Stimulated activated CD4-positive, alpha-beta T cell treated with anti-CD3 and anti-CD28 coated beads, Interleukin-1b, Interleukin-23, amount 100 ng/mL, for 4 hours (primary cell): ENCODE measurements at regions not wholly inside any gene's neighbourhood (a gene's known extent, or its start where the extent isn't known, plus 50 kb on each side); places are given as distances from the start of the nearest gene placed in this dataset.
"Not testable (repeated sequence)": the region's sequence is repeated elsewhere in the genome, so short reads cannot be mapped to it uniquely, and the experiment has no call there.

ENCODE experiments used
- DNase-seq, 2 donors: peaks; one replicate each; pipeline ENCODE4 v3.0.0-alpha.2; 2020; ENCODE audit warnings: low read depth in 2 of 2

- DNase-seq: no peak
Measured at GRCh38 chr9:19937121-19937520, 148.3 kb upstream of the SLC24A2 start.

GRCh38 chr9:19936598-19936997 lies 147.8 kb upstream of the SLC24A2 start:
- no peak for DNase-seq

- DNase-seq: no peak
Measured at GRCh38 chr9:19935422-19935821, 146.6 kb upstream of the SLC24A2 start.

- DNase-seq: no peak
Measured at GRCh38 chr9:19934301-19934871, 145.5 kb upstream of the SLC24A2 start.

DNA sequence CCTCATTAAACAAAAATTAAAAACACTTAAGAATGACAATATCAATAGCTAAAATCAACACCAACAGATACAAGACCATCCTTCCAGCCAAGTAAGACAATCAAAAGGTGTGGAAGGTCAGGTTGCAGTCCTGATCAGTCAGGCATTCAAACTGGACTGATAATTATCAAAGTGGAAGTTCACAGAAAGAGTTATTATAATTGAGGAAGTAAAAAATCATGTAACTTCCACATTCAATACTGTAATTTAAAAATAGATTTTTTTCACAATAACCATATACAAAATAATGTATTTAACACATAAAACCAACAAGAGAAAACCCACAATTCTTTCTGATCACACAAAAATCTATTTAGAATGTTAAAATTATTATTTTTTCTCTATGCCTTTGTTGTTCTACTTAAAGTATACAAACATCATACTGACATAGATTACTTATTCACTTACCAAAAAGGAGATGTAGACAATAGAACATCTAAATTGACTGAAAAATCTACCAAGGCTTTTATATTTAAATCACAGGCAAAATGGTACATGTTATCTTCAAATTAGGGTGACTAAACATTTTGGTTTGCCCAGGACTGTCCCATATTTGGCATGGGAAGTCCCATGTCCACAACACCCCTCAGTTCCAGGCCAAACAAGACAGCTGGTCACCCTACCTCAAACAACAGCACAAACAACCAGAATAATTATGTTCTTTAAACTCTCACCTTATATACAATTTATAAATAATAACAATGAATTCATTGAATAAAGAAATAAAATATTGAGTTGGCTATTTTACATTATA lies 142.5 kb upstream of the SLC24A2 start:
- DNase-seq: no peak

DNA sequence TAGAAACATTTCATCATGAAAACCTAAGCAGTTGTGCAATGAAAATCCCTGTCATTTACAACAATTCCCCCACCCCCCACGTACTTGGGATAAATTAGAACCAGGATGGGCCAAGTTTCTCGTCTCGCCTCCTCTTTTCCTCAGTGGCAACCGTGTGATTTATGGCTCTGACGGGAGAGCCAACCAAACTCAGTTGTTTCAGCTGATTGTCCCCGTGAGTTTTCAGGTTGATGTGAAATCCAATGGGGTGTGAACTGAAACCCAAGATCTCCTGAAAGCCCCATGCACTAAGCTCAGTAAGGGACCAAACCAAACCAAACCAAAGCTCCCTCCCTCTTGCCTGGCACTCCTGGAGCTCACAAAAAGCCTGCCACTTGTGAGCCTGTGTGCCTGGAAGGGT lies 138.7 kb upstream of the SLC24A2 start:
- no peak for DNase-seq

DNA sequence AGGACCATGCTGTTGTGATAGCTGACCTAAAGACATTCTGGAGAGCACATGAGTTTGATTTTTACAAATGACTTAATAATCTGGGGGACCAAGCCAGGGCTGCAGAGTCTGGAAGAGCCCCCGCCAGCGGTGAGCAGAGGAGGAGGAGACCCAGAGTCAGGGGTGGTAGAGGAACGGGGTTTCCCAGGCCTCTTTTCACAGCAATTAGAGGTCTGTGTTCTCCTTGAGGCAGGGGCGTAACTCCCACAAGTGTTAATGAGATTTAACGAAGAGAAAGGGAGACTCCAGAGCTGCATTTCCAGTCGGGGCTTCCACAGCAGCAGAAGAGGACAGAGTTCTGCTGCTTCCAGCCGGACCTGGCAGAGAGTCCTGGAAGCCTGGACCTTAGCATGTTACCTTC lies 137.9 kb upstream of the SLC24A2 start:
- DNase-seq: no peak

DNA sequence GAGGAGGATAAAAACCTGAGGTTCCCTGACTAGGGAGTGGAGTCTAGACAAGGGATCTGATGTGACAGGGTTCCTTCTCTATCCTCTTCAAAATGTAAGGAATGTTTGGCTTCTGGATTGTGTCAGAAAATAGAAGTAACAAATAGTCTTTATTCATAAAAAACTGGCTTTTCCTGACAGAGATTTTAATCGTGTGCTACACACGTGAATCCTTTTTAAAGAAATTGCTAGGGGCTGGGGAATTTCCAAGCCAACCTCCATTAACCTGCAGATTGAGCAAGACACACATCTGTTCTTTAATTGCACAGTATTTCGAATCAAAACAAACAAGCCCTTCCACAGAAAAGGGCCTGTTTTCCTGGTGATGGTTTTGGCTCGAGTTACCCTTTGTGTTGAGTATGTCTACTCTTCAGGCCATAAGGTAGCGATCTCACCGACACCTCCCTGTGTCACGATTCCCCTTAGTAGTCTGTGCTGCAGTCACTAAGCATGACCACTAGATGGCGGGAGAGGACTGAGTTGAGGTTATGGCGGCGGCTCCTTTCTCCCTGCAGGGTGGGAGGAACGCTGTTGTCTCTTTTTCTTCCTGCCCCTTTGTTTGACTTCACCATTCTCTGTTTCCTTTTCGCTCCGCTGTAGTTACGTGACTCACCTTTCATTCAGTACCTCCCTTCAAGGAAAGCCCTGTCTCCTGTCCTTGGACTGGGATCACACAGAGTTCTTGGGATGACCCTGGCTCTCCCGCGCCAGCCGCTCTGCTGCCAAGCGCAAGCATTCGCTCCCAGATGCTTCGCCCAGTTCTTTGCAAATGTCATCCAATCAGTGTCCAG lies 137.1 kb upstream of the SLC24A2 start:
- DNase-seq: peak; percentile 45 to 82

GRCh38 chr9:19924080-19924479 lies 135.2 kb upstream of the SLC24A2 start:
- DNase-seq: no peak

GRCh38 chr9:19922476-19923118 lies 133.8 kb upstream of the SLC24A2 start:
- DNase-seq: no peak

DNA sequence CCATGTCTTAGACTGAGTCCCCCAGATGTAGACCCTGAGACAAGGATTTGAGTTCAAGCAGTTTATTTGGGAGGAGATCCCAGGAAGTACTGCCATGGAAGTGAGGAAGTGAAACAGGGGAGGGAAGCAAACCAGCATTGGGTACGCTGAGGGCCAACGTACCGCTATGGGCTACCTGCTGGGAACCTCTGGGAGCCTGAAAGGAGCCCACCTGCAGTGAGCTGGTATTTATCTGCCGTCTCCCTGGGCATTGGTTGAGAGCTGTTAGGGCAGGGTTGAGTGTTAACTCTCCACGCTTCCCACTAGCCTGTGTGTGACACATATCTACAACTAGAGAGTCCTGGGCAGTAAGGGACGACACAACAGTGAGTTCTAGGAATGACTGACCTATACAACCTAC lies 131.6 kb upstream of the SLC24A2 start:
- DNase-seq: no peak

DNA sequence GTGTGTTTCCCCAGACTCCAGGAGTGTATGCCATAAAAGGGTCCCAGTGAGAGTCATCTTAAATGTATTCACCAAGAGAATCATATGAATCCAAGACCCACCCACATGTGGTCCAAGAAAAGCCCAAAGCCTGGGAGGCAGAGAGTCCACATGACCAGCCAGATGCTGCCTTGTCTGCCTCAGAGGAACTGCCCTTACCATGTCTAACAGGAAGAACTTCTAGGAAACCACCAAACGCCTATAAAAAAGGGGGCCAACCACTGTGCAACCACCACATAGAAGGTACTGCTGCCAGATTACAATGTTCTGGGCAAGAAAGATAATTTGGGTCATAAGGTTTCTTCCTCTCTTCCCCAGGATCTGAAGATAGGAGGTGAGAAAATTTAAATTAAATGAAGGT lies 129.8 kb upstream of the SLC24A2 start:
- DNase-seq: no peak

- no peak for DNase-seq
Measured at GRCh38 chr9:19914044-19914443, 125.2 kb upstream of the SLC24A2 start.

- no peak for DNase-seq
Measured at GRCh38 chr9:19913151-19913550, 124.3 kb upstream of the SLC24A2 start.

- no peak for DNase-seq
Measured at GRCh38 chr9:19903076-19903475, 114.2 kb upstream of the SLC24A2 start.

GRCh38 chr9:19901586-19901985 lies 112.7 kb upstream of the SLC24A2 start:
- DNase-seq: no peak

DNA sequence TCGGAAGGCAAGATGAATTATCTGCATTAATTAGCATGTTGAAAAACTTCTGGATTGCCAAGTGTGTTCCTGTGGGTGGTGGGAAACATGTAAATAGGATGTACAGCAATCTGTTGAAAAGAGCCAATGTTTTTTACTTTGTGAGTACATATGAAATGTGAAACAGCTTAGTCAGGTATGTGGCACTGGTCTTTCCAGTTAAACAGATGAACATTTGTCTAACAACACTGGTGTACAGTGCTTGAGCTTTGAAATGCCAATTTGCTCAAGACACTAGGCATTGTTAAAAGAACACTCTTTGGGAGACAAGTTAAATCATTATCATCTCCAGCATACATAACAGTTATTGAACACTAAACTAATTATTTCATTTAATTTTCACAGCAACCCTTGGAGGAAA lies 107.3 kb upstream of the SLC24A2 start:
- DNase-seq: no peak

- not testable (repeated sequence) for DNase-seq
Measured at GRCh38 chr9:19895578-19895977, 106.7 kb upstream of the SLC24A2 start.

DNA sequence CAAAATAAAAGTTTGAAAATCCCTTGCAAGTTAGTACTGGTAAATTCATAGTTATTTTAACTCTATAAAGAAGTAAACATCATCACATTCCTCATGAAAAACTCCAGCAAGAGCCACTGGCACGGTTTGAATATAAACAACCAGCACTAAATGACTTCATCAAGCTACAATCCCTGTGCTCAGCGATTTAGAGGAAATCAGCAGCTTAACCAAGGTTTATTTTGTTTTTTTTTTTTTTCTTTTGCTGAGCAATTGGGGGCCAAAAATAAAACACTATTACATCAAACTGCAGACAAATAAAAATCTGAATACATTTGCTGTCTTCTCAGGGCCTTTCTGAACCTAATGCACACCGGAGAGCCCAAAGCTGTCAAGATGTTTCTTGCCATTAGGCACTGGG lies 106.2 kb upstream of the SLC24A2 start:
- no peak for DNase-seq

GRCh38 chr9:19885608-19886007 lies 96.8 kb upstream of the SLC24A2 start:
- DNase-seq: no peak

- DNase-seq: no peak
Measured at GRCh38 chr9:19879062-19879461, 90.2 kb upstream of the SLC24A2 start.

- no peak for DNase-seq
Measured at GRCh38 chr9:19876569-19877316, 87.9 kb upstream of the SLC24A2 start.
